NT2/D1 (cell line): ENCODE measurements at regions not wholly inside any gene's neighbourhood (a gene's known extent, or its start where the extent isn't known, plus 50 kb on each side); places are given as distances from the start of the nearest gene placed in this dataset.

Experiments
- DNase-seq: peaks from one replicate; pipeline ENCODE4 v3.0.0-alpha.2; 2011; ENCODE audit warnings: low read depth, low spot score
- H3K27me3 ChIP-seq: 2 replicates; pipeline ENCODE4 v1.6.0; 2011; ENCODE audit warnings: mild to moderate bottlenecking; ENCODE audit not compliant: insufficient read length, insufficient read depth
- H3K36me3 ChIP-seq: 2 replicates; pipeline ENCODE4 v1.6.1; 2011; ENCODE audit warnings: mild to moderate bottlenecking, low read length, mixed read lengths; ENCODE audit not compliant: insufficient read depth, insufficient read length
- H3K4me1 ChIP-seq: 2 replicates; pipeline ENCODE4 v1.5.1; 2011; ENCODE audit not compliant: insufficient read depth, insufficient read length
- H3K4me3 ChIP-seq: 2 replicates; pipeline ENCODE4 v1.5.1; 2011; ENCODE audit warnings: low read depth; ENCODE audit not compliant: insufficient read length
- H3K9ac ChIP-seq: 2 replicates; pipeline ENCODE4 v1.6.0; 2011; ENCODE audit warnings: low read depth; ENCODE audit not compliant: insufficient read length
- H3K9me3 ChIP-seq: 2 replicates; pipeline ENCODE4 v1.5.1; 2011; ENCODE audit warnings: mild to moderate bottlenecking, low read length; ENCODE audit not compliant: insufficient read depth
- SUZ12 ChIP-seq: IDR thresholded peaks from 2 replicates; pipeline ENCODE4 v1.6.1; 2011; ENCODE audit not compliant: insufficient read length, insufficient read depth; ENCODE audit errors: extremely low read depth
- YY1 ChIP-seq: IDR thresholded peaks from 2 replicates; pipeline ENCODE4 v1.6.1; 2011; ENCODE audit not compliant: insufficient read length, insufficient read depth
- ZNF274 ChIP-seq: IDR thresholded peaks from 2 replicates; pipeline ENCODE4 v1.6.1; 2011; ENCODE audit warnings: mild to moderate bottlenecking, low read depth, low read length

- TF ChIP-seq ZNF274 (no peak), SUZ12 (no peak), YY1 (no peak)
- no peak overlapping the region for H3K4me3 ChIP-seq
- H3K27me3 ChIP-seq, result no peaks in the 10 kb centered on the region
- H3K4me1 ChIP-seq, result no peaks in the 10 kb centered on the region
- H3K9me3 ChIP-seq, result no peaks in the 10 kb centered on the region
- no peaks in the 10 kb centered on the region for H3K36me3 ChIP-seq
- H3K9ac ChIP-seq, result no peak overlapping the region
- no peak for DNase-seq
Observed at GRCh38 chr5:158543539-158544387, 556.0 kb downstream of the EBF1 start.

GRCh38 chr5:158541536-158542297 is 558.0 kb downstream of the EBF1 start:
- no peak for DNase-seq
- Histone ChIP-seq H3K36me3 (no peaks in the 10 kb centered on the region), H3K4me3 (no peak overlapping the region), H3K9ac (no peak overlapping the region), H3K27me3 (no peaks in the 10 kb centered on the region), H3K4me1 (no peaks in the 10 kb centered on the region), H3K9me3 (no peaks in the 10 kb centered on the region)
- TF ChIP-seq ZNF274 (no peak), YY1 (no peak), SUZ12 (no peak)

GRCh38 chr5:158538506-158539074 is 561.1 kb downstream of the EBF1 start:
- H3K4me1 ChIP-seq, result no peaks in the 10 kb centered on the region
- H3K9me3 ChIP-seq, result no peaks in the 10 kb centered on the region
- no peak for TF ChIP-seq ZNF274
- TF ChIP-seq SUZ12, result no peak
- TF ChIP-seq YY1, result no peak
- DNase-seq, result peak; percentile 16
- no peaks in the 10 kb centered on the region for H3K27me3 ChIP-seq
- no peaks in the 10 kb centered on the region for H3K36me3 ChIP-seq
- no peak overlapping the region for H3K9ac ChIP-seq
- no peak overlapping the region for H3K4me3 ChIP-seq

- Histone ChIP-seq H3K9me3 (no peaks in the 10 kb centered on the region), H3K4me3 (no peak overlapping the region), H3K27me3 (no peaks in the 10 kb centered on the region), H3K9ac (no peak overlapping the region), H3K36me3 (no peaks in the 10 kb centered on the region), H3K4me1 (no peaks in the 10 kb centered on the region)
- DNase-seq, result no peak
- TF ChIP-seq ZNF274, result no peak
- no peak for TF ChIP-seq SUZ12
- TF ChIP-seq YY1, result no peak
Observed at GRCh38 chr5:158537366-158537765, 562.4 kb downstream of the EBF1 start.

GRCh38 chr5:158534203-158534602 is 565.5 kb downstream of the EBF1 start:
- no peak for DNase-seq
- TF ChIP-seq YY1, result no peak
- no peak for TF ChIP-seq ZNF274
- no peak for TF ChIP-seq SUZ12
- no peaks in the 10 kb centered on the region for H3K36me3 ChIP-seq
- no peaks in the 10 kb centered on the region for H3K9me3 ChIP-seq
- no peak overlapping the region for H3K4me3 ChIP-seq
- no peaks in the 10 kb centered on the region for H3K4me1 ChIP-seq
- H3K27me3 ChIP-seq, result no peaks in the 10 kb centered on the region
- no peak overlapping the region for H3K9ac ChIP-seq

- TF ChIP-seq ZNF274, result no peak
- TF ChIP-seq YY1, result no peak
- TF ChIP-seq SUZ12, result no peak
- H3K27me3 ChIP-seq, result no peaks in the 10 kb centered on the region
- no peak overlapping the region for H3K9ac ChIP-seq
- H3K9me3 ChIP-seq, result no peaks in the 10 kb centered on the region
- H3K4me3 ChIP-seq, result no peak overlapping the region
- no peaks in the 10 kb centered on the region for H3K36me3 ChIP-seq
- no peak for DNase-seq
- no peaks in the 10 kb centered on the region for H3K4me1 ChIP-seq
Observed at GRCh38 chr5:158532739-158533138, 567.0 kb downstream of the EBF1 start.

GRCh38 chr5:158531860-158532259 is 567.9 kb downstream of the EBF1 start:
- no peaks in the 10 kb centered on the region for H3K4me1 ChIP-seq
- H3K4me3 ChIP-seq, result no peak overlapping the region
- no peak overlapping the region for H3K9ac ChIP-seq
- H3K9me3 ChIP-seq, result no peaks in the 10 kb centered on the region
- no peaks in the 10 kb centered on the region for H3K36me3 ChIP-seq
- TF ChIP-seq SUZ12, result no peak
- no peak for TF ChIP-seq ZNF274
- TF ChIP-seq YY1, result no peak
- no peaks in the 10 kb centered on the region for H3K27me3 ChIP-seq
- no peak for DNase-seq

GRCh38 chr5:158530115-158530514 is 569.6 kb downstream of the EBF1 start:
- no peaks in the 10 kb centered on the region for H3K27me3 ChIP-seq
- no peak overlapping the region for H3K9ac ChIP-seq
- H3K36me3 ChIP-seq, result no peaks in the 10 kb centered on the region
- H3K4me1 ChIP-seq, result no peaks in the 10 kb centered on the region
- TF ChIP-seq SUZ12 (no peak), ZNF274 (no peak), YY1 (no peak)
- H3K4me3 ChIP-seq, result no peak overlapping the region
- no peak for DNase-seq
- no peaks in the 10 kb centered on the region for H3K9me3 ChIP-seq
